OCI-LY1 (cell line): ENCODE measurements at regions not wholly inside any gene's neighbourhood (a gene's known extent, or its start where the extent isn't known, plus 50 kb on each side); places are given as distances from the start of the nearest gene placed in this dataset.

Experiments
- EZH2 ChIP-seq: fragments of 200-600 bp; sonication (generic), shearing (Covaris generic); IDR thresholded peaks from 2 replicates; pipeline ENCODE4 v1.8.0; 2017; ENCODE audit warnings: borderline replicate concordance, mixed run types, mild to moderate bottlenecking, antibody characterized with exemption, low read length, moderate library complexity, mixed read lengths
- TF ChIP-seq, protein P1 (sequence below): fragments of 200-600 bp; sonication (generic), shearing (Covaris generic); IDR thresholded peaks from 2 replicates; pipeline ENCODE4 v1.5.1; 2017; ENCODE audit warnings: mild to moderate bottlenecking, antibody characterized with exemption, low read length, moderate library complexity, mixed read lengths

DNA sequence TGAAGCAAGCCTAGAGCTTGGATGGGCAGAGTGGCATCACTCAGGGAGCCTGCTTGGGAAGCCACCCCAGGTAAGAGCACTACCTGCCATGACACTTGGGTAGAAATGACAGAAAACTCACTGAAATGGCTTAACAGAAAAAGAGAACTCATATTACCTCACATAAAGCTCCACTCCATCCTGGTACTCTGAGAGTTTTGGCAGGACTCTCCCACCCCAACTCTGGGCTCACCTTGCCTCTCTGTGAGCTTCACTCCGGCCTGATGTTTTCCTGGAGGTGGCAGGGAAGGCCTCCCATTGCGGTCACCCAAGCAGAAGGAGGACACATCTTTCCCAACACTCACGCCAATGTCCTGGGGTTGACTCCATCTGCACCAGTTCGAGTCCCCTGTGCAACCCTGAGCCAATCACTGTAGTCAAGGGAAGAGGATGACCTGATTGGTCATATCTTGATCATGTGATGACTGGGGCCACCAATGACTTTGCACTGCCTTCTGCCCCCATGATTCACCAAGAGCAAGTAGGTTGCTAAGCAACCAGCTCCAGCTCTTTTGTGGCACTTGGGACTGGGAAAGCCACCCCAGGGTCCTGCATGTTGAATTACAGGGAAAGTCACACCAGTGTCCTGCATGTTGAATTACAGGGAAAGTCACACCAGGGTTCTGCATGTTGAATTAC, 446.1 kb upstream of the SULF2 start:
- no peak for TF ChIP-seq EZH2
- TF ChIP-seq, protein P1, sequence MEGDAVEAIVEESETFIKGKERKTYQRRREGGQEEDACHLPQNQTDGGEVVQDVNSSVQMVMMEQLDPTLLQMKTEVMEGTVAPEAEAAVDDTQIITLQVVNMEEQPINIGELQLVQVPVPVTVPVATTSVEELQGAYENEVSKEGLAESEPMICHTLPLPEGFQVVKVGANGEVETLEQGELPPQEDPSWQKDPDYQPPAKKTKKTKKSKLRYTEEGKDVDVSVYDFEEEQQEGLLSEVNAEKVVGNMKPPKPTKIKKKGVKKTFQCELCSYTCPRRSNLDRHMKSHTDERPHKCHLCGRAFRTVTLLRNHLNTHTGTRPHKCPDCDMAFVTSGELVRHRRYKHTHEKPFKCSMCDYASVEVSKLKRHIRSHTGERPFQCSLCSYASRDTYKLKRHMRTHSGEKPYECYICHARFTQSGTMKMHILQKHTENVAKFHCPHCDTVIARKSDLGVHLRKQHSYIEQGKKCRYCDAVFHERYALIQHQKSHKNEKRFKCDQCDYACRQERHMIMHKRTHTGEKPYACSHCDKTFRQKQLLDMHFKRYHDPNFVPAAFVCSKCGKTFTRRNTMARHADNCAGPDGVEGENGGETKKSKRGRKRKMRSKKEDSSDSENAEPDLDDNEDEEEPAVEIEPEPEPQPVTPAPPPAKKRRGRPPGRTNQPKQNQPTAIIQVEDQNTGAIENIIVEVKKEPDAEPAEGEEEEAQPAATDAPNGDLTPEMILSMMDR: no peak
